ENCODE measurements at regions not wholly inside any gene's neighbourhood (a gene's known extent, or its start where the extent isn't known, plus 50 kb on each side); places are given as distances from the start of the nearest gene placed in this dataset.

- TF ChIP-seq EZH2 (IDR thresholded peaks at IDR 0.05; ENCODE audit: low read depth, unreplicated experiment), result no peak
- TF ChIP-seq, protein P1, sequence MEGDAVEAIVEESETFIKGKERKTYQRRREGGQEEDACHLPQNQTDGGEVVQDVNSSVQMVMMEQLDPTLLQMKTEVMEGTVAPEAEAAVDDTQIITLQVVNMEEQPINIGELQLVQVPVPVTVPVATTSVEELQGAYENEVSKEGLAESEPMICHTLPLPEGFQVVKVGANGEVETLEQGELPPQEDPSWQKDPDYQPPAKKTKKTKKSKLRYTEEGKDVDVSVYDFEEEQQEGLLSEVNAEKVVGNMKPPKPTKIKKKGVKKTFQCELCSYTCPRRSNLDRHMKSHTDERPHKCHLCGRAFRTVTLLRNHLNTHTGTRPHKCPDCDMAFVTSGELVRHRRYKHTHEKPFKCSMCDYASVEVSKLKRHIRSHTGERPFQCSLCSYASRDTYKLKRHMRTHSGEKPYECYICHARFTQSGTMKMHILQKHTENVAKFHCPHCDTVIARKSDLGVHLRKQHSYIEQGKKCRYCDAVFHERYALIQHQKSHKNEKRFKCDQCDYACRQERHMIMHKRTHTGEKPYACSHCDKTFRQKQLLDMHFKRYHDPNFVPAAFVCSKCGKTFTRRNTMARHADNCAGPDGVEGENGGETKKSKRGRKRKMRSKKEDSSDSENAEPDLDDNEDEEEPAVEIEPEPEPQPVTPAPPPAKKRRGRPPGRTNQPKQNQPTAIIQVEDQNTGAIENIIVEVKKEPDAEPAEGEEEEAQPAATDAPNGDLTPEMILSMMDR (conservative IDR thresholded peaks at IDR 0.05; ENCODE audit: low read depth in 2 of 2), result no peak
- TF ChIP-seq JUNB (IDR thresholded peaks at IDR 0.05; ENCODE audit: unreplicated experiment), result no peak
- TF ChIP-seq, protein P2, sequence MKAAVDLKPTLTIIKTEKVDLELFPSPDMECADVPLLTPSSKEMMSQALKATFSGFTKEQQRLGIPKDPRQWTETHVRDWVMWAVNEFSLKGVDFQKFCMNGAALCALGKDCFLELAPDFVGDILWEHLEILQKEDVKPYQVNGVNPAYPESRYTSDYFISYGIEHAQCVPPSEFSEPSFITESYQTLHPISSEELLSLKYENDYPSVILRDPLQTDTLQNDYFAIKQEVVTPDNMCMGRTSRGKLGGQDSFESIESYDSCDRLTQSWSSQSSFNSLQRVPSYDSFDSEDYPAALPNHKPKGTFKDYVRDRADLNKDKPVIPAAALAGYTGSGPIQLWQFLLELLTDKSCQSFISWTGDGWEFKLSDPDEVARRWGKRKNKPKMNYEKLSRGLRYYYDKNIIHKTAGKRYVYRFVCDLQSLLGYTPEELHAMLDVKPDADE (IDR thresholded peaks at IDR 0.05), result no peak
- no peak for TF ChIP-seq POLR2AphosphoS5 (IDR thresholded peaks at IDR 0.05; ENCODE audit: low read depth)
- no peak for TF ChIP-seq STAT1 (IDR thresholded peaks at IDR 0.05; ENCODE audit: unreplicated experiment)
- no peak for TF ChIP-seq EZH2phosphoT487 (IDR thresholded peaks at IDR 0.05; ENCODE audit: unreplicated experiment)
- TF ChIP-seq REST (IDR thresholded peaks at IDR 0.05; ENCODE audit: unreplicated experiment), result no peak
- no peak for TF ChIP-seq ZNF114 (CRISPR knock-in tag; IDR thresholded peaks at IDR 0.05)
- TF ChIP-seq NANOG (IDR thresholded peaks at IDR 0.05; ENCODE audit: borderline replicate concordance), result no peak
Measured at GRCh38 chr16:59394526-59394925, 660.4 kb upstream of the GOT2 start.
